ENCODE measurements at regions not wholly inside any gene's neighbourhood (a gene's known extent, or its start where the extent isn't known, plus 50 kb on each side); places are given as distances from the start of the nearest gene placed in this dataset.

DNA sequence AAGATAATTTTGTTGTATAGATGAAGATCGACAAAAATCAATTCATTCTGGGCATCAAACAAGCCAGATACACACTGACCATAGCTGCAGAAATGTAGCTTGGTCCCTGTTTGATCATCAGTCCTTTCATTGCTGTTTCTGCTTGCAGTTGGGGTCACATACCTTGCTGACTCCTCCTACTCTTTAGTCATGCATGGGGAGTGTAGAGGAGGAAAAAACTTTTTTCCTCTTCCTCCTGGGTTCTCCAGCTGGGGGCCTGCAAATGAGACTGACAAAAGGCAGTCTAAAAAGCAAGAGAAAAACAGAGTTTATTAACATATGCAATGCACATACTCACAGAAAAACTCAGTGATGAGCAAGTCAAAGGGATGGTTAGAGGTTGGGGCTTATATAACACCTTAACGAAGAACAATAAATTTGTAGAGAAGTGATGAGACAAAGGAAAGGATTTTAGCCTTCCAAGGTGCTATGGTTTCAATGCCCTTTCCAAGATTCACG, 105.8 kb downstream of the QRSL1 start:
- TF ChIP-seq, protein P1, sequence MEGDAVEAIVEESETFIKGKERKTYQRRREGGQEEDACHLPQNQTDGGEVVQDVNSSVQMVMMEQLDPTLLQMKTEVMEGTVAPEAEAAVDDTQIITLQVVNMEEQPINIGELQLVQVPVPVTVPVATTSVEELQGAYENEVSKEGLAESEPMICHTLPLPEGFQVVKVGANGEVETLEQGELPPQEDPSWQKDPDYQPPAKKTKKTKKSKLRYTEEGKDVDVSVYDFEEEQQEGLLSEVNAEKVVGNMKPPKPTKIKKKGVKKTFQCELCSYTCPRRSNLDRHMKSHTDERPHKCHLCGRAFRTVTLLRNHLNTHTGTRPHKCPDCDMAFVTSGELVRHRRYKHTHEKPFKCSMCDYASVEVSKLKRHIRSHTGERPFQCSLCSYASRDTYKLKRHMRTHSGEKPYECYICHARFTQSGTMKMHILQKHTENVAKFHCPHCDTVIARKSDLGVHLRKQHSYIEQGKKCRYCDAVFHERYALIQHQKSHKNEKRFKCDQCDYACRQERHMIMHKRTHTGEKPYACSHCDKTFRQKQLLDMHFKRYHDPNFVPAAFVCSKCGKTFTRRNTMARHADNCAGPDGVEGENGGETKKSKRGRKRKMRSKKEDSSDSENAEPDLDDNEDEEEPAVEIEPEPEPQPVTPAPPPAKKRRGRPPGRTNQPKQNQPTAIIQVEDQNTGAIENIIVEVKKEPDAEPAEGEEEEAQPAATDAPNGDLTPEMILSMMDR (conservative IDR thresholded peaks at IDR 0.05; ENCODE audit: low read depth in 2 of 2): no peak
- TF ChIP-seq POLR2AphosphoS5 (IDR thresholded peaks at IDR 0.05; ENCODE audit: low read depth) (no peak), EZH2 (IDR thresholded peaks at IDR 0.05; ENCODE audit: low read depth, unreplicated experiment) (no peak), JUNB (IDR thresholded peaks at IDR 0.05; ENCODE audit: unreplicated experiment) (no peak)
- TF ChIP-seq, protein P2, sequence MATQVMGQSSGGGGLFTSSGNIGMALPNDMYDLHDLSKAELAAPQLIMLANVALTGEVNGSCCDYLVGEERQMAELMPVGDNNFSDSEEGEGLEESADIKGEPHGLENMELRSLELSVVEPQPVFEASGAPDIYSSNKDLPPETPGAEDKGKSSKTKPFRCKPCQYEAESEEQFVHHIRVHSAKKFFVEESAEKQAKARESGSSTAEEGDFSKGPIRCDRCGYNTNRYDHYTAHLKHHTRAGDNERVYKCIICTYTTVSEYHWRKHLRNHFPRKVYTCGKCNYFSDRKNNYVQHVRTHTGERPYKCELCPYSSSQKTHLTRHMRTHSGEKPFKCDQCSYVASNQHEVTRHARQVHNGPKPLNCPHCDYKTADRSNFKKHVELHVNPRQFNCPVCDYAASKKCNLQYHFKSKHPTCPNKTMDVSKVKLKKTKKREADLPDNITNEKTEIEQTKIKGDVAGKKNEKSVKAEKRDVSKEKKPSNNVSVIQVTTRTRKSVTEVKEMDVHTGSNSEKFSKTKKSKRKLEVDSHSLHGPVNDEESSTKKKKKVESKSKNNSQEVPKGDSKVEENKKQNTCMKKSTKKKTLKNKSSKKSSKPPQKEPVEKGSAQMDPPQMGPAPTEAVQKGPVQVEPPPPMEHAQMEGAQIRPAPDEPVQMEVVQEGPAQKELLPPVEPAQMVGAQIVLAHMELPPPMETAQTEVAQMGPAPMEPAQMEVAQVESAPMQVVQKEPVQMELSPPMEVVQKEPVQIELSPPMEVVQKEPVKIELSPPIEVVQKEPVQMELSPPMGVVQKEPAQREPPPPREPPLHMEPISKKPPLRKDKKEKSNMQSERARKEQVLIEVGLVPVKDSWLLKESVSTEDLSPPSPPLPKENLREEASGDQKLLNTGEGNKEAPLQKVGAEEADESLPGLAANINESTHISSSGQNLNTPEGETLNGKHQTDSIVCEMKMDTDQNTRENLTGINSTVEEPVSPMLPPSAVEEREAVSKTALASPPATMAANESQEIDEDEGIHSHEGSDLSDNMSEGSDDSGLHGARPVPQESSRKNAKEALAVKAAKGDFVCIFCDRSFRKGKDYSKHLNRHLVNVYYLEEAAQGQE (IDR thresholded peaks at IDR 0.05; ENCODE audit: unreplicated experiment): no peak
- TF ChIP-seq, protein P3, sequence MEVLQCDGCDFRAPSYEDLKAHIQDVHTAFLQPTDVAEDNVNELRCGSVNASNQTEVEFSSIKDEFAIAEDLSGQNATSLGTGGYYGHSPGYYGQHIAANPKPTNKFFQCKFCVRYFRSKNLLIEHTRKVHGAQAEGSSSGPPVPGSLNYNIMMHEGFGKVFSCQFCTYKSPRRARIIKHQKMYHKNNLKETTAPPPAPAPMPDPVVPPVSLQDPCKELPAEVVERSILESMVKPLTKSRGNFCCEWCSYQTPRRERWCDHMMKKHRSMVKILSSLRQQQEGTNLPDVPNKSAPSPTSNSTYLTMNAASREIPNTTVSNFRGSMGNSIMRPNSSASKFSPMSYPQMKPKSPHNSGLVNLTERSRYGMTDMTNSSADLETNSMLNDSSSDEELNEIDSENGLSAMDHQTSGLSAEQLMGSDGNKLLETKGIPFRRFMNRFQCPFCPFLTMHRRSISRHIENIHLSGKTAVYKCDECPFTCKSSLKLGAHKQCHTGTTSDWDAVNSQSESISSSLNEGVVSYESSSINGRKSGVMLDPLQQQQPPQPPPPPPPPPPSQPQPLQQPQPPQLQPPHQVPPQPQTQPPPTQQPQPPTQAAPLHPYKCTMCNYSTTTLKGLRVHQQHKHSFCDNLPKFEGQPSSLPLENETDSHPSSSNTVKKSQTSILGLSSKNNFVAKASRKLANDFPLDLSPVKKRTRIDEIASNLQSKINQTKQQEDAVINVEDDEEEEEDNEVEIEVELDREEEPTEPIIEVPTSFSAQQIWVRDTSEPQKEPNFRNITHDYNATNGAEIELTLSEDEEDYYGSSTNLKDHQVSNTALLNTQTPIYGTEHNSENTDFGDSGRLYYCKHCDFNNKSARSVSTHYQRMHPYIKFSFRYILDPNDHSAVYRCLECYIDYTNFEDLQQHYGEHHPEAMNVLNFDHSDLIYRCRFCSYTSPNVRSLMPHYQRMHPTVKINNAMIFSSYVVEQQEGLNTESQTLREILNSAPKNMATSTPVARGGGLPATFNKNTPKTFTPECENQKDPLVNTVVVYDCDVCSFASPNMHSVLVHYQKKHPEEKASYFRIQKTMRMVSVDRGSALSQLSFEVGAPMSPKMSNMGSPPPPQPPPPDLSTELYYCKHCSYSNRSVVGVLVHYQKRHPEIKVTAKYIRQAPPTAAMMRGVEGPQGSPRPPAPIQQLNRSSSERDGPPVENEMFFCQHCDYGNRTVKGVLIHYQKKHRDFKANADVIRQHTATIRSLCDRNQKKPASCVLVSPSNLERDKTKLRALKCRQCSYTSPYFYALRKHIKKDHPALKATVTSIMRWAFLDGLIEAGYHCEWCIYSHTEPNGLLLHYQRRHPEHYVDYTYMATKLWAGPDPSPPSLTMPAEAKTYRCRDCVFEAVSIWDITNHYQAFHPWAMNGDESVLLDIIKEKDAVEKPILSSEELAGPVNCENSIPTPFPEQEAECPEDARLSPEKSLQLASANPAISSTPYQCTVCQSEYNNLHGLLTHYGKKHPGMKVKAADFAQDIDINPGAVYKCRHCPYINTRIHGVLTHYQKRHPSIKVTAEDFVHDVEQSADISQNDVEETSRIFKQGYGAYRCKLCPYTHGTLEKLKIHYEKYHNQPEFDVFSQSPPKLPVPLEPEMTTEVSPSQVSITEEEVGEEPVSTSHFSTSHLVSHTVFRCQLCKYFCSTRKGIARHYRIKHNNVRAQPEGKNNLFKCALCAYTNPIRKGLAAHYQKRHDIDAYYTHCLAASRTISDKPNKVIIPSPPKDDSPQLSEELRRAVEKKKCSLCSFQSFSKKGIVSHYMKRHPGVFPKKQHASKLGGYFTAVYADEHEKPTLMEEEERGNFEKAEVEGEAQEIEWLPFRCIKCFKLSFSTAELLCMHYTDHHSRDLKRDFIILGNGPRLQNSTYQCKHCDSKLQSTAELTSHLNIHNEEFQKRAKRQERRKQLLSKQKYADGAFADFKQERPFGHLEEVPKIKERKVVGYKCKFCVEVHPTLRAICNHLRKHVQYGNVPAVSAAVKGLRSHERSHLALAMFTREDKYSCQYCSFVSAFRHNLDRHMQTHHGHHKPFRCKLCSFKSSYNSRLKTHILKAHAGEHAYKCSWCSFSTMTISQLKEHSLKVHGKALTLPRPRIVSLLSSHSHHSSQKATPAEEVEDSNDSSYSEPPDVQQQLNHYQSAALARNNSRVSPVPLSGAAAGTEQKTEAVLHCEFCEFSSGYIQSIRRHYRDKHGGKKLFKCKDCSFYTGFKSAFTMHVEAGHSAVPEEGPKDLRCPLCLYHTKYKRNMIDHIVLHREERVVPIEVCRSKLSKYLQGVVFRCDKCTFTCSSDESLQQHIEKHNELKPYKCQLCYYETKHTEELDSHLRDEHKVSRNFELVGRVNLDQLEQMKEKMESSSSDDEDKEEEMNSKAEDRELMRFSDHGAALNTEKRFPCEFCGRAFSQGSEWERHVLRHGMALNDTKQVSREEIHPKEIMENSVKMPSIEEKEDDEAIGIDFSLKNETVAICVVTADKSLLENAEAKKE (CRISPR knock-in tag; IDR thresholded peaks at IDR 0.05): no peak

Data from GM23338 (cell line).